Activated T-cell treated with anti-CD3 and anti-CD28 coated beads, Interleukin-2, amount 50 U/mL, for 24 hours (primary cell): ENCODE measurements at regions not wholly inside any gene's neighbourhood (a gene's known extent, or its start where the extent isn't known, plus 50 kb on each side); places are given as distances from the start of the nearest gene placed in this dataset.

ENCODE experiments used
- DNase-seq: peaks from one replicate; pipeline ENCODE4 v3.0.0-alpha.2; 2020
- H3K27ac Mint-ChIP-seq: 2 replicates; pipeline ENCODE4 v1.8.0; 2020; ENCODE audit warnings: mild to moderate bottlenecking, mixed read lengths
- H3K27me3 Mint-ChIP-seq: 2 replicates; pipeline ENCODE4 v1.8.0; 2020; ENCODE audit warnings: mixed read lengths
- H3K36me3 Mint-ChIP-seq: 2 replicates; pipeline ENCODE4 v1.8.0; 2020; ENCODE audit warnings: low read depth, mixed read lengths
- H3K4me1 Mint-ChIP-seq: 2 replicates; pipeline ENCODE4 v1.8.0; 2020; ENCODE audit warnings: low read depth, mixed read lengths
- H3K4me3 Mint-ChIP-seq: 2 replicates; pipeline ENCODE4 v1.8.0; 2020; ENCODE audit warnings: mild to moderate bottlenecking, moderate library complexity, mixed read lengths
- H3K9me3 Mint-ChIP-seq: 2 replicates; pipeline ENCODE4 v1.8.0; 2020; ENCODE audit warnings: mixed read lengths

GRCh38 chr12:124487066-124487833 lies 80.2 kb downstream of the NCOR2 start:
- no peak overlapping the region for H3K27ac Mint-ChIP-seq
- H3K4me1 Mint-ChIP-seq, result peaks cover 25% of the 10 kb centered on the region
- H3K36me3 Mint-ChIP-seq, result peaks cover 65% of the 10 kb centered on the region
- H3K4me3 Mint-ChIP-seq, result no peak overlapping the region
- no peaks in the 10 kb centered on the region for H3K9me3 Mint-ChIP-seq
- H3K27me3 Mint-ChIP-seq, result no peaks in the 10 kb centered on the region
- no peak for DNase-seq

DNA sequence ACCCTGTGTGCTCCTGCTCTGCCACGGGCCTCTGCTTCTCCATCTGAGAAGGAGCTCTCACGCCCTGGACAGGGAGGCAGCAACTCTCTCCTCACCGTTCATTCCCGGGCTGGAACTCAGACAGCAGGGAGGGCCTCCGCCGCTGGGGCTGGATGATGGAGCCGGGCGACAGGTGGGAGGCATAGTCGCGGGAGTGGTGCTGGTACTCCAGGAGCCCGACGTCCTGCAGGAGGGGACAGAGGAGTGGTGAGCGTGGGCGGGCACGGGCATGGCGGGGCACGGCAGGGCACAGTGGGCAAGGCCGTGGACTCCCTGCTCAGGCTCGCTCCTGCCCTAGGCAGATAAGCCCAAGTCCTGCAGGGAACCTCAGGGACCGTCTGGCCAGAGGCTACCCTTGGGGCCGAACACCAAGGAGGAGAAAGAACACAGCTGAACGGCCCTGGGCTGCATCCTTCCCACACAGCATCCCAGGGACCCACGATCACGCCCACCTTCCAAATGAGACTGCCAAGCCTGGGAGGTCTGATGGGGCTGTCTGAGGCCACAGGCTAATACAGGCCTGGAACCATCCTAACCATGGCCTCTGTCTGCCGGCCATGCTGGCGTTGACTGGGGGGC lies 81.0 kb downstream of the NCOR2 start:
- no peaks in the 10 kb centered on the region for H3K27me3 Mint-ChIP-seq
- DNase-seq, result no peak
- H3K4me3 Mint-ChIP-seq, result no peak overlapping the region
- peaks cover 63% of the 10 kb centered on the region for H3K36me3 Mint-ChIP-seq
- H3K4me1 Mint-ChIP-seq, result peaks cover 25% of the 10 kb centered on the region
- no peaks in the 10 kb centered on the region for H3K9me3 Mint-ChIP-seq
- no peak overlapping the region for H3K27ac Mint-ChIP-seq

- peaks cover 31% of the 10 kb centered on the region for H3K4me1 Mint-ChIP-seq
- H3K27me3 Mint-ChIP-seq, result no peaks in the 10 kb centered on the region
- peaks cover 61% of the 10 kb centered on the region for H3K36me3 Mint-ChIP-seq
- no peak for DNase-seq
- no peaks in the 10 kb centered on the region for H3K9me3 Mint-ChIP-seq
- H3K4me3 Mint-ChIP-seq, result no peak overlapping the region
- H3K27ac Mint-ChIP-seq, result no peak overlapping the region
Observed at GRCh38 chr12:124485371-124485770, 82.0 kb downstream of the NCOR2 start.

DNA sequence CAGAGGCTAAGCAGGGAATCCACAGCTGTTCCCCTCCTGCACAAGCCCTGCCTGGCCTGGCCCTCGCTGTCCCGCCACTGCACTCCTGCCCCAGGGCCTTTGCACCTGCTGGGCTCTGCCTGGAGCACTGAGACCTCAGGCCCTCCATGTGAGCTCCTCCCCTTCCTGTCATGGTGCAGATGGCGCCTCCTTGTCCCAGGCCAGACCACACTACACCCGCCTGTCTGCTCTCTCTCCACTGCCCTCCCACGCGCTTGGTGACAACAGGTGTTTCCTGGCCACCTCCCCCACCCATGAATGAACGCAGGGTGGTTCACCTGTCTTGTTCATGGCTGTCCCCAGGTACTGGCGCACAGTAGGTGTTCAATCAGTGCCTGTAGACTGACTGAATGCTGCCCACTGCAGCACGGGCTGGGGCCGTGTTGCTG lies 82.9 kb downstream of the NCOR2 start:
- Mint-ChIP-seq H3K36me3 (peaks cover 61% of the 10 kb centered on the region), H3K4me3 (no peak overlapping the region), H3K4me1 (peaks cover 34% of the 10 kb centered on the region), H3K27me3 (no peaks in the 10 kb centered on the region), H3K27ac (peak overlapping the region; percentile 47), H3K9me3 (no peaks in the 10 kb centered on the region)
- DNase-seq, result no peak

GRCh38 chr12:124484067-124484466 lies 83.3 kb downstream of the NCOR2 start:
- peaks cover 38% of the 10 kb centered on the region for H3K4me1 Mint-ChIP-seq
- DNase-seq, result no peak
- no peak overlapping the region for H3K4me3 Mint-ChIP-seq
- H3K36me3 Mint-ChIP-seq, result peaks cover 66% of the 10 kb centered on the region
- no peaks in the 10 kb centered on the region for H3K27me3 Mint-ChIP-seq
- H3K27ac Mint-ChIP-seq, result no peak overlapping the region
- no peaks in the 10 kb centered on the region for H3K9me3 Mint-ChIP-seq

- Mint-ChIP-seq H3K27me3 (no peaks in the 10 kb centered on the region), H3K4me3 (no peak overlapping the region), H3K9me3 (no peaks in the 10 kb centered on the region), H3K36me3 (peaks cover 75% of the 10 kb centered on the region), H3K4me1 (peaks cover 43% of the 10 kb centered on the region), H3K27ac (peak overlapping the region; percentile 44)
- no peak for DNase-seq
Observed at GRCh38 chr12:124482901-124483799, 84.3 kb downstream of the NCOR2 start.

DNA sequence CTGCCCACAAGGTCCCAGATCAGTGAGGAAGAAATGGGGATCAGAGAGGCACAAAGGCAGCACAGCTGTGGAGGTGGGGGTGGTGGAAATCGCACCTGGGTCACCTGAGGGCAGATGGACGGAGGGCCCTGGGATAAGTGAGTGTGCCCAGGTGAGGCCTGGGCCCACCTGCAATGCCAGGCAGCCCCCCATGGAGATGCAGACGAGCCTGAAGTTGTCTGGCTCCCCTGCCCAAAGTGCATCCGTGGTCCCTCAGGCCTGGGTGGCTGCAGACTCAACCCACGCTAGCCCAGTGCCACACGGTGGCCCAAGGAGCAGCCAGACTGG lies 84.9 kb downstream of the NCOR2 start:
- Mint-ChIP-seq H3K36me3 (peaks cover 80% of the 10 kb centered on the region), H3K4me3 (no peak overlapping the region), H3K9me3 (no peaks in the 10 kb centered on the region), H3K27me3 (no peaks in the 10 kb centered on the region), H3K27ac (no peak overlapping the region), H3K4me1 (peaks cover 47% of the 10 kb centered on the region)
- DNase-seq, result no peak

- Mint-ChIP-seq H3K27ac (peak overlapping the region; percentile 28), H3K9me3 (no peaks in the 10 kb centered on the region), H3K36me3 (peaks cover 82% of the 10 kb centered on the region), H3K4me3 (no peak overlapping the region), H3K27me3 (no peaks in the 10 kb centered on the region), H3K4me1 (peaks cover 52% of the 10 kb centered on the region)
- DNase-seq, result no peak
Observed at GRCh38 chr12:124481772-124482566, 85.4 kb downstream of the NCOR2 start.

- H3K4me1 Mint-ChIP-seq, result peaks cover 54% of the 10 kb centered on the region
- no peak overlapping the region for H3K4me3 Mint-ChIP-seq
- no peak for DNase-seq
- no peaks in the 10 kb centered on the region for H3K9me3 Mint-ChIP-seq
- no peaks in the 10 kb centered on the region for H3K27me3 Mint-ChIP-seq
- H3K36me3 Mint-ChIP-seq, result peaks cover 87% of the 10 kb centered on the region
- peak overlapping the region; percentile 28 for H3K27ac Mint-ChIP-seq
Observed at GRCh38 chr12:124481257-124481750, 86.1 kb downstream of the NCOR2 start.

- H3K9me3 Mint-ChIP-seq, result no peaks in the 10 kb centered on the region
- no peak overlapping the region for H3K4me3 Mint-ChIP-seq
- peaks cover 52% of the 10 kb centered on the region for H3K4me1 Mint-ChIP-seq
- no peaks in the 10 kb centered on the region for H3K27me3 Mint-ChIP-seq
- peaks cover 87% of the 10 kb centered on the region for H3K36me3 Mint-ChIP-seq
- peak overlapping the region; percentile 55 for H3K27ac Mint-ChIP-seq
- peak; percentile 55 for DNase-seq
Observed at GRCh38 chr12:124480469-124481256, 86.7 kb downstream of the NCOR2 start.

DNA sequence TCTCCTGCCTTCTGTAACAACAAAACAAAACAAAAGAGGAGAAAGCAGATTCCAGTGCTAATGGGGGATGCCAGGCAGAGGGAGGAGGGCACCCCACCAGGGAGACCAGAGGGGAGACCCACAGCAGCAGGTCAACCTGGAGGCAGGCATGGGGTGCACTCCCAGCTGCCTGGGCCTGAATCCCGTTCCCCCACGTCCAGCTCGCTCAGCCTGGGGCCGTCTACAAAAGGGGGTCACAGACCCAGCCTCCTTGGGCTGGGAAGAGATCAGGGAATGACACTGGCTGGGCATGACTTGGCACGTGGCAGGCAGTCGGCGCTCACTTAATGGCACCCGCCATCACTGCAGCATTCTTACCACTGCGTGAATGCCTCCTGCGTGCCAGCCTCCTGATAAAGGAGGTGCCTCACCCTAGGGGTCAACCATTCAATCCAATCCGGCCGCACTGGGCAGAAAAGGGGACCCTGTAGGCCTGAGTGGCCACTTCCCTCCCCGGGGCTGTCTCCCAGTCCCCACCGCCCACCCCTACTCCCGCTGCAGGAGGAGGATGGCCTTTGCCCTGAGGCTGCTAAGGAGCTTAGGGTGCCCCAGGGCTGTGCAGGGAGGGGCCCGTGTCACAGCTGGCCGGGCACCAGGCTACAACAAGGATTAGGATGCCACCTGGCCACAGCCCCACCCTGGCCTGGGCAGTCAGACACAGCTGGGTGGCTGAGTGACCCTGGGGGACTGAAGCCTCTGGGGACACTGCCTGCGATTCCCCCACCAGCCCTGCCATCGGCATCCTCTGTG lies 87.5 kb downstream of the NCOR2 start:
- Mint-ChIP-seq H3K27me3 (no peaks in the 10 kb centered on the region), H3K4me3 (no peak overlapping the region), H3K36me3 (peaks cover 86% of the 10 kb centered on the region), H3K27ac (peak overlapping the region; percentile 55), H3K4me1 (peaks cover 50% of the 10 kb centered on the region), H3K9me3 (no peaks in the 10 kb centered on the region)
- no peak for DNase-seq

DNA sequence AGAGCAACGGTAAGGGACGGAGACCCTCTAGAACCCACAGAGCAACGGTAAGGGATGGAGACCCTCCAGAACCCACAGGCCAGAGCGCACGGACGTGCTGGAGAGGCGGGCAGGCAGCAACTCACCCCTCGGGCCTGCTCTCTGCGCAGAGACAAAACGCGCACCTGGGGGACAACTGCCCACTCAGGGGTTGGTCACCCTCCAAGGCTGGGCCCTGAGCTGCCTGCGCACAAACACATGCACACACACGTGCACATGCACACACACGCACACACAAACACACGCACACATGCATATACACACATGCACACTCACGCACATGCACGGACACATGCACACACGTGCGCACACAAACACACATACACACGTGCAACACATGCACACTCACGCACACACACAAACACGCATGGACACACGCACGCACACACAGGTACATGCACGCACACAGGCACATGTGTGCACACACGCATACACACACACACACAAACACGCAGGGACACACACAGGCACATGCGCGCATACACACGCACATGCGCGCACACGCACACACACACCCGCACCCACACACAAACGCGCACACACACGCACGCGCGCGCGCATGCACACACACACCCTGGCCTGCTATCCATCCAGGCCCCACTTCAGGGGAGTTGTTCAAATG lies 88.3 kb downstream of the NCOR2 start:
- Mint-ChIP-seq H3K4me1 (peaks cover 45% of the 10 kb centered on the region), H3K27me3 (no peaks in the 10 kb centered on the region), H3K4me3 (no peak overlapping the region), H3K9me3 (no peaks in the 10 kb centered on the region), H3K36me3 (peaks cover 86% of the 10 kb centered on the region), H3K27ac (no peak overlapping the region)
- no peak for DNase-seq
